PC-9 (cell line): ENCODE measurements at regions not wholly inside any gene's neighbourhood (a gene's known extent, or its start where the extent isn't known, plus 50 kb on each side); places are given as distances from the start of the nearest gene placed in this dataset.

Source experiments
- BruUV-seq: library from RNA; stranded (reverse); fragments of 400-500 nt; replicated peaks from 2 replicates; lab custom pipeline; 2021; lab: Mats Ljungman, UMichigan
- CTCF ChIA-PET: fragments of 300-600 bp; sonication (Branson Sonifier 250); formaldehyde crosslinking; loops from one replicate; lab custom pipeline; 2022; ENCODE audit warnings: antibody characterized with exemption; lab: Charles Lee
- POLR2A ChIA-PET: fragments of 300-600 bp; sonication (Branson Sonifier 250); formaldehyde crosslinking; loops from one replicate; lab custom pipeline; 2022; ENCODE audit warnings: antibody characterized with exemption; ENCODE audit not compliant: unreplicated experiment; lab: Charles Lee
- DNase-seq, 2 experiments: peaks; one replicate each; pipeline versions ENCODE4 v3.0.0 to v3.0.0-alpha.2; 2015 to 2022; ENCODE audit warnings: mixed read lengths in 1 of 2
- H2AFZ ChIP-seq: fragments of 200-600 bp; sonication (generic); 2 replicates; pipeline ENCODE4 v1.8.1; 2017; ENCODE audit warnings: antibody characterized with exemption
- H3F3A ChIP-seq: fragments of 200-600 bp; sonication (generic); 2 replicates; pipeline ENCODE4 v1.8.1; 2017; ENCODE audit warnings: antibody characterized with exemption, mild to moderate bottlenecking, low read depth; ENCODE audit not compliant: insufficient read depth
- H3K27ac ChIP-seq: fragments of 200-600 bp; sonication (generic); 2 replicates; pipeline ENCODE4 v1.6.1; 2016; ENCODE audit warnings: mixed run types
- H3K27me3 ChIP-seq: fragments of 200-600 bp; sonication (generic); 2 replicates; pipeline ENCODE4 v1.6.1; 2016; ENCODE audit warnings: low read depth, mixed run types; ENCODE audit not compliant: insufficient read depth
- H3K36me3 ChIP-seq: fragments of 200-600 bp; sonication (generic); 2 replicates; pipeline ENCODE4 v1.6.1; 2016; ENCODE audit warnings: low read depth, mixed run types
- H3K4me1 ChIP-seq: fragments of 200-600 bp; sonication (generic); replicated peaks from 2 replicates; pipeline ENCODE4 v1.6.1; 2016; ENCODE audit warnings: mixed run types; ENCODE audit not compliant: insufficient read depth
- H3K4me2 ChIP-seq: fragments of 200-600 bp; sonication (generic); 2 replicates; pipeline ENCODE4 v1.6.1; 2017; ENCODE audit warnings: mixed run types
- H3K4me3 ChIP-seq: fragments of 200-600 bp; sonication (generic); 2 replicates; pipeline ENCODE4 v1.6.1; 2016; ENCODE audit warnings: mixed run types
- H3K79me2 ChIP-seq: fragments of 200-600 bp; sonication (generic); 2 replicates; pipeline ENCODE4 v1.6.1; 2017; ENCODE audit warnings: low read depth, mixed run types
- H3K9me2 ChIP-seq: fragments of 200-600 bp; sonication (generic); 2 replicates; pipeline ENCODE4 v1.8.1; 2017; ENCODE audit warnings: mild to moderate bottlenecking; ENCODE audit not compliant: insufficient read depth
- H3K9me3 ChIP-seq: fragments of 200-600 bp; sonication (generic); 2 replicates; pipeline ENCODE4 v1.8.1; 2016; ENCODE audit warnings: low read depth; ENCODE audit not compliant: insufficient read depth
- H4K20me1 ChIP-seq: fragments of 200-600 bp; sonication (generic); 2 replicates; pipeline ENCODE4 v1.8.1; 2017; ENCODE audit not compliant: insufficient read depth
- EZH2 ChIP-seq: fragments of 200-600 bp; sonication (generic); IDR thresholded peaks from 2 replicates; pipeline ENCODE4 v1.8.0; 2017; ENCODE audit warnings: antibody characterized with exemption, low read depth
- intact Hi-C: fragments of 100-400 bp; cut with micrococcal nuclease; formaldehyde crosslinking; loops from one replicate; pipeline ENCODE4 v1.10.0; 2022; ENCODE audit not compliant: unreplicated experiment
- TF ChIP-seq, protein P1 (sequence below): fragments of 200-600 bp; sonication (generic); conservative IDR thresholded peaks from 2 replicates; pipeline ENCODE4 v1.6.1; 2017; ENCODE audit warnings: mixed run types, antibody characterized with exemption, mild to moderate bottlenecking, moderate library complexity

GRCh38 chr10:128689667-128690066 is 563.4 kb upstream of the MKI67 start:
- no peak for DNase-seq
- no peaks in the 10 kb centered on the region for H3K36me3 ChIP-seq
- ChIA-PET POLR2A (no interaction called here), CTCF (no interaction called here)
- H3K9me2 ChIP-seq, result no peaks in the 10 kb centered on the region
- intact Hi-C loops, result no loop called here
- no peak overlapping the region for H3K4me3 ChIP-seq
- peaks cover 62% of the 10 kb centered on the region for H3K27me3 ChIP-seq
- no peak overlapping the region for H3K27ac ChIP-seq
- no peak for TF ChIP-seq EZH2
- TF ChIP-seq, protein P1, sequence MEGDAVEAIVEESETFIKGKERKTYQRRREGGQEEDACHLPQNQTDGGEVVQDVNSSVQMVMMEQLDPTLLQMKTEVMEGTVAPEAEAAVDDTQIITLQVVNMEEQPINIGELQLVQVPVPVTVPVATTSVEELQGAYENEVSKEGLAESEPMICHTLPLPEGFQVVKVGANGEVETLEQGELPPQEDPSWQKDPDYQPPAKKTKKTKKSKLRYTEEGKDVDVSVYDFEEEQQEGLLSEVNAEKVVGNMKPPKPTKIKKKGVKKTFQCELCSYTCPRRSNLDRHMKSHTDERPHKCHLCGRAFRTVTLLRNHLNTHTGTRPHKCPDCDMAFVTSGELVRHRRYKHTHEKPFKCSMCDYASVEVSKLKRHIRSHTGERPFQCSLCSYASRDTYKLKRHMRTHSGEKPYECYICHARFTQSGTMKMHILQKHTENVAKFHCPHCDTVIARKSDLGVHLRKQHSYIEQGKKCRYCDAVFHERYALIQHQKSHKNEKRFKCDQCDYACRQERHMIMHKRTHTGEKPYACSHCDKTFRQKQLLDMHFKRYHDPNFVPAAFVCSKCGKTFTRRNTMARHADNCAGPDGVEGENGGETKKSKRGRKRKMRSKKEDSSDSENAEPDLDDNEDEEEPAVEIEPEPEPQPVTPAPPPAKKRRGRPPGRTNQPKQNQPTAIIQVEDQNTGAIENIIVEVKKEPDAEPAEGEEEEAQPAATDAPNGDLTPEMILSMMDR, result no peak
- BruUV-seq, result no TSS peak
- no peak overlapping the region for H2AFZ ChIP-seq
- H3K9me3 ChIP-seq, result no peaks in the 10 kb centered on the region
- no peaks in the 10 kb centered on the region for H3K79me2 ChIP-seq
- H3K4me2 ChIP-seq, result no peak overlapping the region
- no peaks in the 10 kb centered on the region for H4K20me1 ChIP-seq
- H3F3A ChIP-seq, result no peaks in the 10 kb centered on the region
- no peaks in the 10 kb centered on the region for H3K4me1 ChIP-seq

GRCh38 chr10:128693493-128694131 is 567.4 kb upstream of the MKI67 start:
- H3K9me2 ChIP-seq, result no peaks in the 10 kb centered on the region
- H3K36me3 ChIP-seq, result no peaks in the 10 kb centered on the region
- ChIA-PET CTCF (no interaction called here), POLR2A (no interaction called here)
- H3K4me3 ChIP-seq, result no peak overlapping the region
- H4K20me1 ChIP-seq, result no peaks in the 10 kb centered on the region
- H3K9me3 ChIP-seq, result no peaks in the 10 kb centered on the region
- no peaks in the 10 kb centered on the region for H3K79me2 ChIP-seq
- H3K4me1 ChIP-seq, result no peaks in the 10 kb centered on the region
- H3K27ac ChIP-seq, result no peak overlapping the region
- TF ChIP-seq EZH2, result no peak
- TF ChIP-seq, protein P1, result no peak
- no peak for DNase-seq
- H2AFZ ChIP-seq, result no peak overlapping the region
- no peak overlapping the region for H3K4me2 ChIP-seq
- peaks cover 71% of the 10 kb centered on the region for H3K27me3 ChIP-seq
- no peaks in the 10 kb centered on the region for H3F3A ChIP-seq
- no TSS peak for BruUV-seq
- intact Hi-C loops, result no loop called here

DNA sequence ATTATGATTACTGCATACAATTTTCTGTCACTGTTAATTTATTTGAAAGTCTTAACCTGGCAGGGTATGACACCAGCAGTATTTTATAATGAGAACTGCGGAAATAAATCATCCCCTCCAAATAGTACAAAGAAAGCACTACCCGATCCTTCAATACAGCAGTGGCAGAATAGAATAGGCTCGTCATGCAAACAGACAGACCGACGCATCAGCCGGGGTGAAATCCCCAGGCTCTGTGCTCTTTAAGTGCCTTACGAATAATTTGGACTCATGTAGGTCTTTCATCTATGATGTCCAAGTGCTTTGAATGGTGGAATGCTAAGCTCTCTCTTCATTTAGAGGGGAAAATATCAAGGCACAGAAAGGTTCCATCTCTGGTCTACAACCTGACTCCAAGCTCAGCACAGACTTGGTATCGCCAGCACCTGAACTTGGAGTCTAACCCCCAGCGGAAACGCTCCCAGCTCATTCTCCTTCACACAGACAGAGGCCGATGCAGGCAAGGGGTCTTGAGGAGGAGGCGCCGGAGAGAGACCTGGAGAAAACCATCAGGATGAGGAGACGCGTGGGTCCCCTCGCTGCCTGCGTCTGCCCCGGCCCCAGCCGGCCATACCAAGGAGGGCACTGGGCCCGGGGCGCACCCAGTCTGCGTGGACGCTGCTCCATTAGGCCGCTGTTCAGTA is 568.1 kb upstream of the MKI67 start:
- Histone ChIP-seq H3K9me2 (no peaks in the 10 kb centered on the region), H3K9me3 (no peaks in the 10 kb centered on the region), H3F3A (no peaks in the 10 kb centered on the region), H3K36me3 (no peaks in the 10 kb centered on the region), H3K27me3 (peaks cover 75% of the 10 kb centered on the region), H3K4me2 (no peak overlapping the region), H3K79me2 (no peaks in the 10 kb centered on the region), H3K4me3 (no peak overlapping the region), H3K4me1 (no peaks in the 10 kb centered on the region), H3K27ac (no peak overlapping the region), H2AFZ (no peak overlapping the region), H4K20me1 (no peaks in the 10 kb centered on the region)
- BruUV-seq, result no TSS peak
- CTCF ChIA-PET, result no interaction called here
- POLR2A ChIA-PET, result no interaction called here
- intact Hi-C loops, result no loop called here
- TF ChIP-seq, protein P1, result no peak
- no peak for TF ChIP-seq EZH2
- no peak for DNase-seq
